ENCODE measurements at regions not wholly inside any gene's neighbourhood (a gene's known extent, or its start where the extent isn't known, plus 50 kb on each side); places are given as distances from the start of the nearest gene placed in this dataset.

DNA sequence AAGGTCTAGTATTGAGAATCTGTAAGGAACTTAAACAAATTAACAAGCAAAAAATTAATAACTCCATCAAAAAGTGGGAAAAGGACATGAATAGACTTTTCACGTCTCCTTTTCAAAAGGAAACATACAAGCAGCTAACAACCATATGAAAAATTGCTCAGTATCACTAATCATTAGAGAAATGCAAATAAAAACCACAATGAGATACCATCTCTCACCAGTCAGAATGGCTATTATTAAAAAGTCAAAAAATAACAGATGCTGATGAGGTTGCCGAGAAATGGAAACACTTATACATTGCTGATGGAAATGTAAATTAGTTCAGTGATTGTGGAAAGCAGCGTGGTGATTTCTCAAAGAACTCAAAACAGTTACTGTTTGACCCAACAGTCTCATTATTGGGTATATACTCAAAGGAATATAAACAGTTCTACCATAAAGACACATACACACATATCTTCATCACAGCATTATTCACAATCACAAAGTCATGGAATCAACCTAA, 410.4 kb upstream of the SMIM31 start:
- TF ChIP-seq EZH2phosphoT487 (IDR thresholded peaks at IDR 0.05; ENCODE audit: insufficient read depth, low read depth) (no peak), EZH2 (IDR thresholded peaks at IDR 0.05; ENCODE audit: insufficient read depth, poor library complexity, severe bottlenecking) (no peak)

All from GM23248 (cell line).